HG02798 (cell line): ENCODE measurements at regions not wholly inside any gene's neighbourhood (a gene's known extent, or its start where the extent isn't known, plus 50 kb on each side); places are given as distances from the start of the nearest gene placed in this dataset.

ENCODE experiments used
- ATAC-seq: cut with Tn5 transposase; IDR thresholded peaks from one replicate; pipeline ENCODE4 v1.9.1; 2021; ENCODE audit warnings: mild to moderate bottlenecking; ENCODE audit not compliant: unreplicated experiment, poor library complexity

DNA sequence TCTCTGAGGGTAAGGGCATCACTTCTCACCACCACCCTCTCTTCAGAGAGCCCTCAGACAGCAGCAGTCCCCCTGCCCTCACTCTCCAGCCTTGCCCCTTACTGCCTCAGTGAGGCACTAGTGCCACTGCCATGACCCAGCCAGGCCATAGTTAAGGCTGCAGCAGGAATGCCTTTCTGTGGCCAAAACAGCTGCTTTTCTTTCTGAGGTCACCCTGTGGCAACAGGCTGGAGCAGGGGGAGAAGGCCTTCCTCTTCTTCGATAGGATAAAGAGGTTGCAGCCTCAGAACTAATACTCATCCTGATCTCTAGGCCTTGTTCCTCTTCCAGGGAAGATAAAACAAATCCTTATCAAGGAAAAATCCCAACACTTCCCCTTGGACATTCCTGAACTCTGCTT is 56.8 kb upstream of the ECI2 start:
- ATAC-seq = no peak

DNA sequence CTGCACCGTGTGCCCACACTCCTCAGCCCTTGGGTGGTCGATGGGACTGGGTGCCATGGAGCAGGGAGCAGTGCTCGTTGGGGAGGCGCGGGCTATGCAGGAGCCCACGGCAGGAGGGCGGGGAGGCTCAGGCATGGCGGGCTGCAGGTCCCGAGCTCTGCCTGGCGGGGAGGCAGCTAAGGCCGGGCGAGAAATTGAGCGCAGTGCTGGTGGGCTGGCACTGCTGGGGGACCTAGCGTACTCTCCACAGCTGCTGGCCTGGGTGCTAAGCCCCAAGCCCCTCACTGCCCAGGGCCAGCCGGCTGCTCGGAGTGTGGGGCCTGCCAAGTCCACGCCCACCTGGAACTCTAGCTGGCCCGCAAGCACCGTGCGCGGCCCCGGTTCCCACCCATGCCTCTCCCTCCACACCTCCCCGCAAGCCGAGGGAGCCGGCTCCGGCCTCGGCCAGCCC is 55.9 kb upstream of the ECI2 start:
- no peak for ATAC-seq

- no peak for ATAC-seq
Measured at GRCh38 chr6:4189249-4189648, 53.9 kb upstream of the ECI2 start.

DNA sequence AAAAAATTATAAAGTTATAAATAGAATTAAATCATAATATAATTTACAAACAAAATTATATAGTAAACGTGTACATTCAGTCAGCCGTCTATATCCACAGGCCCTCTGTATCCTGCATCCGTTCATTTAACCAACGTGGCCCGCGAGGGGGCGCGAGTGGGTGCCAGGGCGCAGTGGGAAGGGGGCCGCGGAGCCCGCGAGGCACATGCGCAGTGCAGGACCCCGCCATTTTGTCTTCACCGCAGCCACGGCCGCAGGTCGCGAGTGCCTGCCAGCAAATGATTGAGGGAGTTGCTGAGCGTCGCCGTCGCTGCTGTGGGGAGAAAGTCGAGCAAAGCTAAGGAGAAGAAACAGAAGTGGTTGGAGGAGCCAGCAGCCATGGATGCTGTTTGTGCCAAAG is 53.4 kb upstream of the ECI2 start:
- ATAC-seq = no peak

DNA sequence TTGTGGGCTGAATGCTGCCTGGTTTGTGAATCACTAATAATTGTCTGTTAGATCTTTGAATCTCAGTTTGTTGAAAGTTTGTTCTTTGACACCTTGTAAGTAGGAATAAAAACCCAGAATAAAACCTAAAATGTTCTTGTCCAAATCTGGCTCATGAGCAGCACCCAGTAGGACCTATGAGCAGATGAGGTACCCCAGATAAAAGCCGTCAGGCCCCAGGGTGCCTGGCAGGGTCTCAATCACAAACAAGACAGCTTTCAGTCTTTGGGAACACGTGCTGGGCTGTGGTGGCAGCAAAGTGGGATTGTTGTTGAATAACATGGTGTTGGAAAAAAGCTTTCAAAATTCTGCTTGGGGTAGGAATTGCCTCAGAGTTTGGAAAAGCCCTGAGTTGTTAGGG is 52.1 kb upstream of the ECI2 start:
- no peak for ATAC-seq

DNA sequence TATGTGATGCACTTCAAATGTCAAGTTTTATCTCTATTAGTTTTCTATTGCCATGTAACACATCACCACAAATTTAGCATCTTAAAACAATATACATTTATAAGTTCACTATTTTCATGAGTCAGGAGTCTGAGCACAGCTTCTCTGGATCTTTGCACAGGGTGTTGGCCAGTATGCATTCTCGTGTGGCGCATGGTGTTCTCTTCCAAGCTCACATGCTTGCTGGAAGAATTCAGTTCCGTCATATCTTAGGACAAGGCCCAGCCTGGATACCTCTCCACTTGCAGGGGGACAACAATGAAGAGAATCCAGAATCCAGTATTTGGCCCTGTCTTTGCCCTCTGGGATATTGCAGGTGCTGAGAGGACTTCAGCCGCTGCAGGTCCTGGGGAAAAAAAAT is 51.0 kb upstream of the ECI2 start:
- ATAC-seq = no peak

DNA sequence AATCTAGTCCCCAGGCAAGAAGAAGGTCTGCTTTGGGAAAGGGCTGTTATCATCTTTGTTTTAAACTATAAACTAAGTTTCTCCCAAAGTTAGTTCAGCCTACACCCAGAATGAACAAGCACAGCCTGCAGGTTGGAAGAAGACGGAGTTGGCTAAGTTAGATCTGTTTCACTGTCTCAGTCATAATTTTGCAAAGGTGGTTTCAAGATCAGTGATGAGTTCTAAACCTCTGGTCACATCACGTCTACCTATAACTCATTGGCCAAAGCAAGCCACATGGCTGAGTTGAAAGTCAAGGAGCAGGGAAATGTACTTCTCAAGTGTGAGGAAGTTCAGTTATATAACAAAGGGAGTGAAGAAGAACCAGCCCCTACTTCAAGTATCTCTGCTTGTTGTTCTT is 50.5 kb upstream of the ECI2 start:
- no peak for ATAC-seq

DNA sequence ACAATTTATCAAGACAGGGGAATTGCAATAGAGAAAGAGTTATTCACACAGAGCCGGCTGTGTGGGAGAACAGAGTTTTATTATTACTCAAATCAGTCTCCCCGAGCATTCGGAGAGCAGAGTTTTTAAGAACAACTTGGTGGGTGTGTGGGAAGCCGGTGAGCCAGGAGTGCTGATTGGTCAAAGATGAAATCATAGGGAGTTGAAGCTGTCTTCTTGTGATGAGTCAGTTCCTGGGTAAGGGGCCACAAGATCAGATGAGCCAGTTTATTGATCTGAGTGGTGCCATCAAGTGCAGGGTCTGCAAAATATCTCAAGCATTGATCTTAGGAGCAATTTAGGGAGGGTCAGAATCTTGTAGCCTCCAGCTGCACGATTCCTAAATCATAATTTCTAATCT is 50.0 kb upstream of the ECI2 start:
- ATAC-seq = no peak
